ENCODE measurements at regions not wholly inside any gene's neighbourhood (a gene's known extent, or its start where the extent isn't known, plus 50 kb on each side); places are given as distances from the start of the nearest gene placed in this dataset.
"Not testable (repeated sequence)": the region's sequence is repeated elsewhere in the genome, so short reads cannot be mapped to it uniquely, and the experiment has no call there.

GRCh38 chr9:29999645-30000044, 2384.8 kb upstream of the ACO1 start:
- DNase-seq (ENCODE audit: low spot score): no peak

- DNase-seq (ENCODE audit: low spot score): no peak
Measured at GRCh38 chr9:30010691-30011090, 2373.8 kb upstream of the ACO1 start.

GRCh38 chr9:30012622-30013021, 2371.8 kb upstream of the ACO1 start:
- no peak for DNase-seq (ENCODE audit: low spot score)

- no peak for DNase-seq (ENCODE audit: low spot score)
Measured at GRCh38 chr9:30015073-30015472, 2369.4 kb upstream of the ACO1 start.

GRCh38 chr9:30020161-30020560, 2364.3 kb upstream of the ACO1 start:
- no peak for DNase-seq (ENCODE audit: low spot score)

GRCh38 chr9:30035761-30036160, 2348.7 kb upstream of the ACO1 start:
- DNase-seq (ENCODE audit: low spot score): no peak

GRCh38 chr9:30036558-30036957, 2347.9 kb upstream of the ACO1 start:
- DNase-seq (ENCODE audit: low spot score): no peak

- DNase-seq (ENCODE audit: low spot score): no peak
Measured at GRCh38 chr9:30039712-30040111, 2344.7 kb upstream of the ACO1 start.

- DNase-seq (ENCODE audit: low spot score): no peak
Measured at GRCh38 chr9:30048396-30048795, 2336.0 kb upstream of the ACO1 start.

- no peak for DNase-seq (ENCODE audit: low spot score)
Measured at GRCh38 chr9:30058463-30058862, 2326.0 kb upstream of the ACO1 start.

- no peak for DNase-seq (ENCODE audit: low spot score)
Measured at GRCh38 chr9:30060976-30061375, 2323.5 kb upstream of the ACO1 start.

- DNase-seq (ENCODE audit: low spot score): no peak
Measured at GRCh38 chr9:30065888-30066287, 2318.6 kb upstream of the ACO1 start.

- not testable (repeated sequence) for DNase-seq (ENCODE audit: low spot score)
Measured at GRCh38 chr9:30069236-30069635, 2315.2 kb upstream of the ACO1 start.

GRCh38 chr9:30075022-30075421, 2309.4 kb upstream of the ACO1 start:
- DNase-seq (ENCODE audit: low spot score): no peak

- DNase-seq (ENCODE audit: low spot score): no peak
Measured at GRCh38 chr9:30075451-30076199, 2308.8 kb upstream of the ACO1 start.

GRCh38 chr9:30078195-30078594, 2306.2 kb upstream of the ACO1 start:
- no peak for DNase-seq (ENCODE audit: low spot score)

GRCh38 chr9:30089428-30089827, 2295.0 kb upstream of the ACO1 start:
- DNase-seq (ENCODE audit: low spot score): no peak

- no peak for DNase-seq (ENCODE audit: low spot score)
Measured at GRCh38 chr9:30103647-30104394, 2280.6 kb upstream of the ACO1 start.

- not testable (repeated sequence) for DNase-seq (ENCODE audit: low spot score)
Measured at GRCh38 chr9:30107134-30107533, 2277.3 kb upstream of the ACO1 start.

GRCh38 chr9:30116673-30117217, 2267.7 kb upstream of the ACO1 start:
- no peak for DNase-seq (ENCODE audit: low spot score)

GRCh38 chr9:30120666-30121065, 2263.8 kb upstream of the ACO1 start:
- DNase-seq (ENCODE audit: low spot score): no peak

- no peak for DNase-seq (ENCODE audit: low spot score)
Measured at GRCh38 chr9:30121611-30122010, 2262.8 kb upstream of the ACO1 start.

- DNase-seq (ENCODE audit: low spot score): no peak
Measured at GRCh38 chr9:30125881-30126280, 2258.6 kb upstream of the ACO1 start.

Data from left forelimb (tissue), 1 donor.